ENCODE measurements at regions not wholly inside any gene's neighbourhood (a gene's known extent, or its start where the extent isn't known, plus 50 kb on each side); places are given as distances from the start of the nearest gene placed in this dataset.

DNA sequence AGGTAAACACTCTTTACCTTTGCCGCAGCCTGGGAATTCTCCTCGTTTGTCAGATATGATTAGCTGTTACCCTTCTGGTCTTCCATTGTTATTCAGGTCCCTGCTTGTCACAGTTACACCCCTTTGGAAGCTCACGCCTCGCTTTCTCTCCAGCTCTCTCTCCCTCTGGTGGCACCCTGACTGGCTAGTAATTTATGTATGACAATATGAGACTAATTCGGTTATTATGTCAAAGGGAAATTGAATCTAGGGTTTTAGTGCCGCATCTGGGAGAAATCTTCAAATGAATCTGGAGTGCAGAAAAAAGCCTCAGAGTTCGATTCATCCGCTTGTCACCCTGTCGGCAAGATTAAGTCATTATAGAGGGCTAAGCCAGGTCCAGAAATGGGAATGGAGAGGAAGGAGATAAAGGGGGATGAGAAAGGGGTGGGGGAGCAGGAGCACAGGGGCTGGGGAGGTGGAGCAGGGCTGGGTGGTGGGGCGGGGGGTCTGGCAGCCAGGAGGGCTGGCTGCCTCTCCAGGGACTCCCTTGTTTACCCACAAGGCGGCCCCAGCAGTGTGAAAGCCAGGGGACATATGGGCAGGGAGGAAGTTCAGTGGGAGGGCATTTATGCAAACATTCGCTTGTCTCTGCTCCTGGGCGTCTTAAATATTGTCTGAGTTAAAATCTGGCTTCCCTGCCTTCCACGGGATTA, 179.0 kb upstream of the NECTIN1 start:
- no peak for DNase-seq (ENCODE audit: low spot score)

- DNase-seq (ENCODE audit: low spot score), result no peak
Measured at GRCh38 chr11:119907122-119907851, 178.3 kb upstream of the NECTIN1 start.

- no peak for DNase-seq (ENCODE audit: low spot score)
Measured at GRCh38 chr11:119906376-119906775, 177.4 kb upstream of the NECTIN1 start.

DNA sequence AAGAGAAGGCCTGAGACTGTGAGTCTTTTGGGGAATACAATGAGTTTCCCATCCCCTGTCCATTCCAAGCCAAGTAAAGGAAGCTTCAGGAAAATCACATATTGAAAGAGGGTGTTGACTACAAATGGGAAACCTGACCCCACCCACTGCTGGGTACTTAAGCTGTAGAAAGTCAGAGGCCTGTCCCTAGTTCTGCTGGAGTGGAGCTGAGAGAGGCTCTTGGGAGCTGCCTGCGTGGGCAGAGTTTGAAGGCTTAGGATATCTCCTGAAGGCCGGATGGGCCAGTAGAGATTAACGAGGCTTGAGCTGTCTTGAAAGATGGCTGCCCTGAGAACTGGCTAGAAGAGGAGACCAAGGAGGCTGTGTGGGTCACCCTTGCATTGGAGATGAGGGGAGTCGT, 176.2 kb upstream of the NECTIN1 start:
- no peak for DNase-seq (ENCODE audit: low spot score)

DNA sequence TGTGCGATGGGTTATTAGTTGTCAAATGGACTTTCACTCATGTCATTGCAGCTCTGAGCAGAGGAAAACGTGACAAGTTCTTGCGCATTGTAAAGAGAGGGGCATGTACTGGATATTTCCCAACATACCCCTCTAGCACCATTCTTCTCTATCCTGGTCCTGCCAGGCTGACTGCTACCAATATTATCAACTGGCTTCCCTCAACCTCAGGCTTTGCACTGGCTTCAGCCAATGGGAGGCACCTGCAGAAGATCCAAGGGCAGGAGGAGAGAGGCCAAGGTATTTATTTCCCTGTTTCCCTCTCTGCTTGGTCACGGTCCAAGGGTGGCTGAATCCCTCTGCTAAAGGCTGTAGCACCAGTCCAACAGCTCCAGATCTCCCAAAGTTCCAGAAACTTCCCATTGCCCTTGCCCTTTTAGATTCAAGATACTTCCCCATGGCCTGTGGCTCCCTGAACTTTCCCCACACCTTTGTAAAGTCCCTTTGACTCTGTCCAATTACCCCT, 175.6 kb upstream of the NECTIN1 start:
- no peak for DNase-seq (ENCODE audit: low spot score)

DNA sequence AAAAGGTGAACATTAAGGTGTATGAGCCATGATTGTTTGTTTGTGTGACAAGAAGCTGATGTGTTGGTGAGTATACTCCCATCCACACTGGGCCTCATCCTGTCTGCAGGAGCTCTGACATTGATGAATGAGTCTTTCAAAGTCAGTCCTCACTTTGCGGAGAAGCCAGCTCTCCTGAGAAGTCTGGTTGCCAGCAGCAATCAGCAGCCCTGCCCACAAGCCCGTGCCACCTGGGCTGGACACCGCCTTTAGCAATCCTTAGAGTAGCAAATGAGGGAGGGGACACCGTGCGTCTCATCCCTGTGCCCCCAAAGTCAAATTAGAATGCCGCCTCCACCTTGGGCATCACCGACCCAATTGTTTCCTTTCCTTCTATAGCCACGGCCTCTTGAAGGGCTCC, 174.8 kb upstream of the NECTIN1 start:
- DNase-seq (ENCODE audit: low spot score), result no peak

- DNase-seq (ENCODE audit: low spot score), result no peak
Measured at GRCh38 chr11:119903389-119903788, 174.4 kb upstream of the NECTIN1 start.

DNA sequence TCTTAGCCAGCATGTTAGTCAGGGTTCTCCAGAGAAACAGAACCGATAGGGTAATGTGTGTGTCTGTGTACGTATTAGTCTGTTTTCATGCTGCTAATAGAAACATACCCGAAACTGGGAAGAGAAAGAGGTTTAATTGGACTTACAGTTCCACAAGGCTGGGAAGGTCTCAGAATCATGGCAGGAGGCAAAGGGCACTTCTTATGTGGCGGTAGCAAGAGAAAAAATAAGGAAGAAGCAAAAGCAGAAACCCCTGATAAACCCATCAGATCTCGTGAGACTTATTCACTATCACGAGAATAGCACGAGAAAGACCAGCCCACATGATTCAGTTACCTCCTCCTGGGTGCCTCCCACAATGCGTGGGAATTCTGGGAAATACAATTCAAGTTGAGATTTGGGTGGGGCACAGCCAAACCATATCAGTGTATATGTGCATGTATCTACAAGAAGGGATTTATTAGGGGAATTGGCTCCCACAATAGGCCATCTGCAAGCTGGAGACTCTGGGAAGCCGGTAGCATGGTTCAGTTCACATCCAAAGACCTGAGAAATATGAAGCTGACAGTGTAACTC, 173.7 kb upstream of the NECTIN1 start:
- DNase-seq (ENCODE audit: low spot score), result no peak

DNA sequence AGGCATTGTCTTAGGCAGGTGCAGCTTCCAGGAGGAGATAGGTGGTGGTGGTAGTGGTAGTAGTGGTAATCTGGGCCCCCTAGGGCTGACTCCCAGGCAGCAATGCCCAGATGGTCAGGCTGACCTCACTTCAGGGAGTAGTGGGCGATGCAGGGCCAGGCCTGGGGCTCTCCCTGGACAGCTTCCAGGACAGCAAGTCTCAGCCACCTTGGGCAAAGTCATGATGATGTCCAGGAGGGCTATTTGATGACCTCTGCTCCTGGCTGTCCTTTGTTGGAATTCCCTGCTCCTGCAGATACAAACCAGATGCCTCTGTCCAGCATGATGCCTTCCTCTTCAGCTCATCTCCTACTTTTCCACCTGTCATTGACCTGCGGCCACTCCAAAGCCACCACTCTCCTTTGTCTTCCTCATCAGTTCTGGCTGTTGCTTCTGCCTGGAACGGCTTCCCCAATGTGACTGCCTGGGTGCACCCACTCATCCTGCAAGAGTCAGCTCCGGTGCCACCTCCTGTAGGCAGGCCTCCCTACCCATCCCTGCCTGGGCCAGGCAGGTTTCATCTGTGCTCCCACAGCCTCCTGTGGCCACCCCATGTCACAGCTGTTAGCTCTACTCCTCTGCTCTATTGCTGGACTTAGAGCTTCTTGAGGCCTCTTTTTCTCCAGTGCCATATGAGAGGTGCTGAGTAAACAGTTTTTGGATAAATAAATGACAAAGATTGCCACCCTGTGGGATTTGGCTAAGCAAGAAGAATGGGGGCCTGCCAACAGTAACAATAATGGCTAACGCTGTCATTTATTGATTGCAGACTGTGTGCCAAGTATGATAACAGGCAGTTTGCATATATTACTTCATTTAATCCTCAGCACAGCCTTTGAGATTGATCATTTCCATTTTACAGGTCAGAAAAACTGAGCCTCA, 172.9 kb upstream of the NECTIN1 start:
- DNase-seq (ENCODE audit: low spot score), result no peak

- no peak for DNase-seq (ENCODE audit: low spot score)
Measured at GRCh38 chr11:119899997-119900396, 171.0 kb upstream of the NECTIN1 start.

- no peak for DNase-seq (ENCODE audit: low spot score)
Measured at GRCh38 chr11:119897576-119897975, 168.6 kb upstream of the NECTIN1 start.

GRCh38 chr11:119897046-119897440, 168.0 kb upstream of the NECTIN1 start:
- DNase-seq (ENCODE audit: low spot score), result no peak

- DNase-seq (ENCODE audit: low spot score), result no peak
Measured at GRCh38 chr11:119896387-119897045, 167.5 kb upstream of the NECTIN1 start.

- no peak for DNase-seq (ENCODE audit: low spot score)
Measured at GRCh38 chr11:119895981-119896380, 167.0 kb upstream of the NECTIN1 start.

- no peak for DNase-seq (ENCODE audit: low spot score)
Measured at GRCh38 chr11:119894916-119895315, 165.9 kb upstream of the NECTIN1 start.

DNA sequence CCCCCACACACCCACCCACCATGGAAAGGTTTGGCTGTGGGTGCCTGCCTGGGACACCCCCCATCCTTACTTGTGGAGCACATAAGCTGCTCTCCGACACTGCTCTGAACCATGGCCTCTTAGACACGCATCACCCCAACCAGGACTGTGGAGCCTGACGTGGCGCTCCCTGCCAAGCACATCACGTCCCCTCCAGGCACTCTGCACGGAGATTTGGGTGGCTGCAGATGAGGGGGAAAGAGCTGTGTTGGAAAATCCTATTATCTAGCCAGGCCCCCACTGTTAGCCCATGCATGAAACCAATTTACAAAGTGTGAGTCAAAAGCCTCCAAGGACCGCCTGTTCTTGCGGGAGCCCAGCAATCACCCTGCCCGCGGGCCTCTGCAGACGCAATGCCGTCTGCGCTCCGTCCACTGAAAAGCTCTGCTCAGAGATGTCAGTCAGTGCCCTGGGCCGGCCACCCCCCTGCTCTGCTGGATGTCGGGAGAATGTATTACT, 163.4 kb upstream of the NECTIN1 start:
- DNase-seq (ENCODE audit: low spot score), result no peak

- DNase-seq (ENCODE audit: low spot score), result no peak
Measured at GRCh38 chr11:119891055-119891768, 162.2 kb upstream of the NECTIN1 start.

GRCh38 chr11:119890466-119890865, 161.5 kb upstream of the NECTIN1 start:
- DNase-seq (ENCODE audit: low spot score), result no peak

- no peak for DNase-seq (ENCODE audit: low spot score)
Measured at GRCh38 chr11:119889728-119890280, 160.8 kb upstream of the NECTIN1 start.

DNA sequence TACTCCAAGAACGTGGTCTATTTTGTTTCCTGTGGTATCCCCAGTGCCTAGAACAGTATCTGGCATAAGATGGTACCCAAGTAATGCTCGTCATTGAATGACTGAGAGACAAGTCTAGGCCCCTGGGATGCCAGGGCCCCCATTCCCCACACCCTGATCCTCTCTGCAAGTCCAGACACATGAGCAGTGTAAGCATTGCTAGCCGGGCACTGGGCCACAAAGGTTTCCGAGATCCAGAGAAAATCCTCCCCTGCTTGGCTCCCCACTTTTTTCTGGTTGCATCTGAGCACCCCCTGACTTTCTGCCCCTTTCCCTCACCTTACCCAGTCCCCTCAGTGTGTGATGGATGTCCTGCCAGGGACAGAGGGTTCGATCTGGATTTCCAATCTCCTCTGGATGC, 160.1 kb upstream of the NECTIN1 start:
- no peak for DNase-seq (ENCODE audit: low spot score)

All from mesenteric fat pad (tissue), 1 donor.